Tibial nerve (tissue), 4 donors: ENCODE measurements at regions not wholly inside any gene's neighbourhood (a gene's known extent, or its start where the extent isn't known, plus 50 kb on each side); places are given as distances from the start of the nearest gene placed in this dataset.

Experiments used
- DNase-seq, 2 donors: peaks; one replicate each; pipeline ENCODE4 v3.0.0-alpha.2; 2019; ENCODE audit warnings: low spot score in 2 of 2
- H3K27ac ChIP-seq, 4 donors: fragments of 200-600 bp; sonication (generic) in 3 of 4; one replicate each; pipeline ENCODE4 v1.5.1; 2017 to 2019; ENCODE audit warnings: mild to moderate bottlenecking in 1 of 4
- H3K27me3 ChIP-seq, 2 donors: fragments of 200-600 bp; sonication (generic) in 1 of 2; one replicate each; pipeline versions ENCODE4 v1.5.1 to v1.6.0; 2017 to 2019
- H3K36me3 ChIP-seq, 3 donors: fragments of 200-600 bp; sonication (generic); one replicate each; pipeline ENCODE4 v1.5.1; 2018 to 2019
- H3K4me1 ChIP-seq, 4 donors: fragments of 200-600 bp; sonication (generic) in 3 of 4; one replicate each; pipeline ENCODE4 v1.5.1; 2017 to 2019
- H3K4me3 ChIP-seq, 4 donors: fragments of 200-600 bp; sonication (generic) in 3 of 4; one replicate each; pipeline ENCODE4 v1.5.1; 2017 to 2019; ENCODE audit warnings: mild to moderate bottlenecking in 1 of 4, moderate library complexity in 1 of 4
- H3K9me3 ChIP-seq, 4 donors: fragments of 200-600 bp; sonication (generic) in 3 of 4; one replicate each; pipeline ENCODE4 v1.5.1; 2017 to 2019
- CTCF ChIP-seq, 5 experiments: fragments of 200-600 bp in 3 of 5; fragments of 450-650 bp in 2 of 5; sonication (generic) in 3 of 5; IDR thresholded peaks; one replicate each; pipeline ENCODE4 v1.5.1; 2016 to 2019; ENCODE audit warnings: antibody characterized with exemption in 5 of 5, mild to moderate bottlenecking in 3 of 5, moderate library complexity in 2 of 5
- EP300 ChIP-seq, 2 donors: sonication (generic); formaldehyde crosslinking; IDR thresholded peaks; one replicate each; pipeline ENCODE4 v1.6.1; 2017; ENCODE audit warnings: antibody characterized with exemption in 2 of 2, mild to moderate bottlenecking in 1 of 2
- POLR2A ChIP-seq, 2 donors: fragments of 450-650 bp; IDR thresholded peaks; one replicate each; pipeline ENCODE4 v1.6.1; 2017; ENCODE audit warnings: antibody characterized with exemption in 2 of 2, mild to moderate bottlenecking in 2 of 2, moderate library complexity in 2 of 2
- WGBS, 2 donors: methylation state at CpG; one replicate each; pipeline ENCODE4 v1.1.5; 2018; 5-methylcytosine and 5-hydroxymethylcytosine counted together

DNA sequence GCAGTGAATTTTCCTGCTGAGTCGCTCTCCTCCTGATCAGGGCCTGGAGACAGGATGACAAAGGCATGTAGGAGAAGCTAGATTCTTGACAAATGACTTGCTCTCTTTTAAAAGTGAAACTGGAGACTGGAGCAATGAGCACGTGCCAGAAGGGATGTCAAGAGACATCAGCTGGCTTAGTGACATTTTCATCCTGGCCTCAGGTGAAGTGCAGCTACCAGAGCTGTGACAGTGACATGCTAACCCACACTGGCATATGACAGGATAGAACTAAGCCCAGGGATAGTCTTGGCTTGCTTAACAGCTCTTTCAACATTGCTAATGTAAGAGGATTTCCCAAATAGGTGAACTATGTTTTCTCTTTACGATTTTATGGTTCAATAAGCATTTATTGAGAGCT is 757.5 kb upstream of the DDX18 start:
- H3K27ac ChIP-seq, result no peak overlapping the region
- DNase-seq, result no peak
- H3K4me1 ChIP-seq, result no peaks in the 10 kb centered on the region
- TF ChIP-seq EP300 (IDR thresholded peaks at IDR 0.05) (no peak), POLR2A (IDR thresholded peaks at IDR 0.05) (no peak), CTCF (IDR thresholded peaks at IDR 0.05) (no peak)
- H3K27me3 ChIP-seq, result no peaks in the 10 kb centered on the region
- H3K36me3 ChIP-seq, result no peaks in the 10 kb centered on the region
- H3K4me3 ChIP-seq, result no peak overlapping the region
- peaks cover 0 to 4% (median 0%) of the 10 kb centered on the region in 4 donors for H3K9me3 ChIP-seq
- 61 to 64% methylated on average over 3 of the region's 3 CpGs for WGBS, 2 donors

DNA sequence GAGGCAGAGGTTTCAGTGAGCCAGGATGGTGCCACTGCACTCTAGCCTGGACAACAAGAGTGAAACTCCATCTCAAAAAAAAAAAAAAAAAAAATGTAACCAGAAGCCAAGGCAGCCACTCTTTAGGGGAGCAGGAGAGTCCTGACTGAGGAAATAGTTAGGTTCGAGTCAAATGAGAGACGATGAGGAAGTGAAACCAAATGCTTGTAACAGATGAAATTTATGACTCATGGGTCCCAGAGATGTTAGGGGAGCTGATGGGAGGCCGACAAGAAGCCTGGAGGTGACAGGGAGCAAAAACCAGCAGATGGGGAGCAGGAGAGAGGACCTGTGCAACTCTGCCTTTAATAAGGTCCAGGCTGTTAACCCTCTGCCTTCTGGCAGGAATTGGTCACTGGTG is 756.1 kb upstream of the DDX18 start:
- 50 to 59% methylated on average over 3 of the region's 3 CpGs for WGBS, 2 donors

GRCh38 chr2:117064021-117064420 is 750.5 kb upstream of the DDX18 start:
- H3K4me3 ChIP-seq, result no peak overlapping the region
- H3K27me3 ChIP-seq, result no peaks in the 10 kb centered on the region

More for the DNA sequence above, 756.1 kb upstream of the DDX18 start:
- Histone ChIP-seq H3K4me3 (no peak overlapping the region), H3K4me1 (no peaks in the 10 kb centered on the region), H3K36me3 (no peaks in the 10 kb centered on the region), H3K27ac (no peak overlapping the region), H3K27me3 (no peaks in the 10 kb centered on the region), H3K9me3 (peaks cover 0 to 4% (median 0%) of the 10 kb centered on the region in 4 donors)
- DNase-seq, result no peak
- TF ChIP-seq EP300 (IDR thresholded peaks at IDR 0.05) (no peak), POLR2A (IDR thresholded peaks at IDR 0.05) (no peak), CTCF (IDR thresholded peaks at IDR 0.05) (no peak)

GRCh38 chr2:117065912-117066311 is 748.6 kb upstream of the DDX18 start:
- 53 to 66% methylated on average over 4 of the region's 4 CpGs for WGBS, 2 donors
- no peaks in the 10 kb centered on the region for H3K4me1 ChIP-seq
- H3K27me3 ChIP-seq, result no peaks in the 10 kb centered on the region
- peaks cover 0 to 4% (median 0%) of the 10 kb centered on the region in 4 donors for H3K9me3 ChIP-seq
- no peak overlapping the region for H3K27ac ChIP-seq
- no peak for DNase-seq
- no peak overlapping the region for H3K4me3 ChIP-seq
- no peaks in the 10 kb centered on the region for H3K36me3 ChIP-seq
- TF ChIP-seq EP300 (IDR thresholded peaks at IDR 0.05) (no peak), POLR2A (IDR thresholded peaks at IDR 0.05) (no peak), CTCF (IDR thresholded peaks at IDR 0.05) (no peak)

More at GRCh38 chr2:117064021-117064420, 750.5 kb upstream of the DDX18 start:
- Histone ChIP-seq H3K9me3 (no peaks in the 10 kb centered on the region), H3K27ac (no peak overlapping the region), H3K36me3 (no peaks in the 10 kb centered on the region), H3K4me1 (no peaks in the 10 kb centered on the region)
- no peak for TF ChIP-seq EP300 (IDR thresholded peaks at IDR 0.05)
- no peak for TF ChIP-seq POLR2A (IDR thresholded peaks at IDR 0.05)
- TF ChIP-seq CTCF (IDR thresholded peaks at IDR 0.05), result no peak
- DNase-seq, result no peak
- 44 to 60% methylated on average over 2 of the region's 2 CpGs for WGBS, 2 donors

GRCh38 chr2:117067900-117068299 is 746.6 kb upstream of the DDX18 start:
- no peak for TF ChIP-seq EP300 (IDR thresholded peaks at IDR 0.05)
- no peak for TF ChIP-seq CTCF (IDR thresholded peaks at IDR 0.05)
- TF ChIP-seq POLR2A (IDR thresholded peaks at IDR 0.05), result no peak
- no peak for DNase-seq
- Histone ChIP-seq H3K4me1 (no peaks in the 10 kb centered on the region), H3K36me3 (no peaks in the 10 kb centered on the region), H3K27ac (no peak overlapping the region), H3K27me3 (no peaks in the 10 kb centered on the region), H3K9me3 (peaks cover 0 to 17% (median 0%) of the 10 kb centered on the region in 4 donors), H3K4me3 (no peak overlapping the region)
- 87 to 92% methylated on average over 4 of the region's 4 CpGs for WGBS, 2 donors
